Small intestine (tissue), 7 donors: ENCODE measurements at regions not wholly inside any gene's neighbourhood (a gene's known extent, or its start where the extent isn't known, plus 50 kb on each side); places are given as distances from the start of the nearest gene placed in this dataset.
"Not testable (repeated sequence)": the region's sequence is repeated elsewhere in the genome, so short reads cannot be mapped to it uniquely, and the experiment has no call there.

ENCODE experiments used
- DNase-seq, 2 donors: peaks; one replicate each; pipeline versions ENCODE4 v3.0.0 to v3.0.0-alpha.2; 2013
- FAIRE-seq: peaks from 2 replicates; lab custom pipeline; 2012; peaks lifted over from hg19 to GRCh38; lab: Jason Lieb, UNC
- H3K27ac ChIP-seq, 3 donors: one replicate each; pipeline ENCODE4 v1.5.1; 2013; ENCODE audit warnings: low read length in 2 of 3, mild to moderate bottlenecking in 2 of 3, control low read depth in 1 of 3, inconsistent platforms in 1 of 3, low read depth in 1 of 3, moderate library complexity in 1 of 3
- H3K27me3 ChIP-seq, 3 donors: one replicate each; pipeline ENCODE4 v1.6.1; 2013; ENCODE audit warnings: low read length in 3 of 3, inconsistent platforms in 1 of 3; ENCODE audit not compliant: control insufficient read depth in 3 of 3, insufficient read depth in 3 of 3
- H3K36me3 ChIP-seq, 3 donors: one replicate each; pipeline ENCODE4 v1.6.1; 2013; ENCODE audit warnings: low read length in 3 of 3, inconsistent platforms in 1 of 3, low read depth in 1 of 3, mild to moderate bottlenecking in 1 of 3, moderate library complexity in 1 of 3; ENCODE audit not compliant: control insufficient read depth in 3 of 3, insufficient read depth in 2 of 3
- H3K4me1 ChIP-seq, 3 donors: one replicate each; pipeline ENCODE4 v1.6.1; 2013; ENCODE audit warnings: low read length in 2 of 3, inconsistent platforms in 1 of 3, low read depth in 1 of 3, mild to moderate bottlenecking in 1 of 3, moderate library complexity in 1 of 3; ENCODE audit not compliant: control insufficient read depth in 3 of 3, insufficient read depth in 2 of 3
- H3K4me3 ChIP-seq, 3 donors: one replicate each; pipeline ENCODE4 v1.5.1; 2013; ENCODE audit warnings: low read length in 3 of 3, control low read depth in 1 of 3, inconsistent platforms in 1 of 3, low read depth in 1 of 3, mild to moderate bottlenecking in 1 of 3, moderate library complexity in 1 of 3
- H3K9me3 ChIP-seq, 2 donors: one replicate each; pipeline ENCODE4 v1.6.1; 2013; ENCODE audit warnings: low read depth in 1 of 2, low read length in 1 of 2; ENCODE audit not compliant: control insufficient read depth in 2 of 2, insufficient read depth in 1 of 2
- WGBS, 3 donors: extraction: QIAGEN DNeasy Blood & Tissue Kit; methylation state at CpG; one replicate each; pipeline ENCODE4 v1.1.7; 2013; 5-methylcytosine and 5-hydroxymethylcytosine counted together
- donor health status: healthy with polysubstance abuse.
- donor health status: control.
- donor health status: control.
- donor health status: Bipolar disorder and iron deficiency.
- donor health status: healthy.

GRCh38 chr5:136559651-136560050, 194.3 kb upstream of the TRPC7 start:
- H3K9me3 ChIP-seq, result peaks cover 0 to 13% of the 10 kb centered on the region in 2 donors
- no peak for FAIRE-seq
- no peak overlapping the region for H3K27ac ChIP-seq
- H3K4me1 ChIP-seq, result no peaks in the 10 kb centered on the region
- no peaks in the 10 kb centered on the region for H3K36me3 ChIP-seq
- H3K4me3 ChIP-seq, result no peak overlapping the region
- DNase-seq, result no peak
- 73 to 83% (median 76%) methylated on average over 2 of the region's 2 CpGs for WGBS, 3 donors
- peaks cover 0 to 2% (median 0%) of the 10 kb centered on the region in 3 donors for H3K27me3 ChIP-seq

- H3K9me3 ChIP-seq, H3K36me3 ChIP-seq, FAIRE-seq, H3K4me1 ChIP-seq, H3K27ac ChIP-seq, H3K4me3 ChIP-seq, H3K27me3 ChIP-seq, DNase-seq: not testable (repeated sequence)
- 83 to 87% (median 83%) methylated on average over 2 of the region's 2 CpGs for WGBS, 3 donors
Measured at GRCh38 chr5:136547096-136547495, 181.8 kb upstream of the TRPC7 start.

- not testable (repeated sequence) for H3K27me3 ChIP-seq, FAIRE-seq, H3K9me3 ChIP-seq, H3K36me3 ChIP-seq, DNase-seq, H3K4me3 ChIP-seq, H3K4me1 ChIP-seq, H3K27ac ChIP-seq
- 79 to 88% (median 83%) methylated on average over 3 of the region's 3 CpGs for WGBS, 3 donors
Measured at GRCh38 chr5:136546441-136546840, 181.1 kb upstream of the TRPC7 start.

- H3K36me3 ChIP-seq, FAIRE-seq, H3K4me1 ChIP-seq, H3K9me3 ChIP-seq, H3K27ac ChIP-seq, DNase-seq, H3K27me3 ChIP-seq, H3K4me3 ChIP-seq: not testable (repeated sequence)
- 72 to 89% (median 83%) methylated on average over 5 of the region's 5 CpGs for WGBS, 3 donors
Measured at GRCh38 chr5:136545031-136545430, 179.7 kb upstream of the TRPC7 start.

- Histone ChIP-seq H3K27ac (no peak overlapping the region), H3K4me3 (no peak overlapping the region), H3K9me3 (no peaks in the 10 kb centered on the region), H3K4me1 (no peaks in the 10 kb centered on the region), H3K36me3 (no peaks in the 10 kb centered on the region), H3K27me3 (no peaks in the 10 kb centered on the region)
- DNase-seq, result no peak
- 75 to 85% (median 81%) methylated on average over 2 of the region's 2 CpGs for WGBS, 3 donors
- no peak for FAIRE-seq
Measured at GRCh38 chr5:136538534-136538933, 173.2 kb upstream of the TRPC7 start.

GRCh38 chr5:136529081-136529480, 163.7 kb upstream of the TRPC7 start:
- H3K4me3 ChIP-seq, result no peak overlapping the region
- FAIRE-seq, result no peak
- DNase-seq, result no peak
- H3K36me3 ChIP-seq, result no peaks in the 10 kb centered on the region
- no peaks in the 10 kb centered on the region for H3K9me3 ChIP-seq
- H3K4me1 ChIP-seq, result no peaks in the 10 kb centered on the region
- H3K27me3 ChIP-seq, result no peaks in the 10 kb centered on the region
- H3K27ac ChIP-seq, result no peak overlapping the region

GRCh38 chr5:136528481-136529030, 163.2 kb upstream of the TRPC7 start:
- Histone ChIP-seq H3K36me3 (no peaks in the 10 kb centered on the region), H3K4me3 (no peak overlapping the region), H3K27me3 (no peaks in the 10 kb centered on the region), H3K9me3 (no peaks in the 10 kb centered on the region), H3K27ac (no peak overlapping the region), H3K4me1 (no peaks in the 10 kb centered on the region)
- FAIRE-seq (no peak), DNase-seq (no peak)
- WGBS, 3 donors, result 68 to 76% (median 70%) methylated on average over 2 of the region's 2 CpGs

- H3K27me3 ChIP-seq, result no peaks in the 10 kb centered on the region
- H3K27ac ChIP-seq, result no peak overlapping the region
- no peak overlapping the region for H3K4me3 ChIP-seq
- DNase-seq, result no peak
- FAIRE-seq, result no peak
- 63 to 72% (median 67%) methylated on average over 4 of the region's 4 CpGs for whole genome bisulfite sequencing, 3 donors
- H3K9me3 ChIP-seq, result no peaks in the 10 kb centered on the region
- H3K4me1 ChIP-seq, result no peaks in the 10 kb centered on the region
- no peaks in the 10 kb centered on the region for H3K36me3 ChIP-seq
Measured at GRCh38 chr5:136527311-136527710, 162.0 kb upstream of the TRPC7 start.

- 60 to 72% (median 69%) methylated on average over 5 of the region's 5 CpGs for WGBS, 3 donors
- no peak for FAIRE-seq
- H3K4me3 ChIP-seq, result no peak overlapping the region
- no peak overlapping the region for H3K27ac ChIP-seq
- H3K4me1 ChIP-seq, result no peaks in the 10 kb centered on the region
- H3K9me3 ChIP-seq, result no peaks in the 10 kb centered on the region
- no peaks in the 10 kb centered on the region for H3K27me3 ChIP-seq
- no peaks in the 10 kb centered on the region for H3K36me3 ChIP-seq
- DNase-seq, result no peak
Measured at GRCh38 chr5:136526791-136527190, 161.4 kb upstream of the TRPC7 start.
